Right lobe of liver (tissue), 6 donors: ENCODE measurements at regions not wholly inside any gene's neighbourhood (a gene's known extent, or its start where the extent isn't known, plus 50 kb on each side); places are given as distances from the start of the nearest gene placed in this dataset.

Source experiments
- ATAC-seq, 4 donors: fragments of 200-7000 bp; cut with Tn5 transposase; one replicate each; pipeline ENCODE4 v1.9.1; 2020; ENCODE audit warnings: mild to moderate bottlenecking in 4 of 4, moderate library complexity in 4 of 4
- DNase-seq, 3 donors: peaks; one replicate each; pipeline ENCODE4 v3.0.0-alpha.2; 2020
- H3K27ac ChIP-seq, 3 donors: fragments of 200-600 bp; one replicate each; pipeline ENCODE4 v1.8.0; 2022
- H3K27me3 ChIP-seq, 2 donors: fragments of 200-600 bp; one replicate each; pipeline ENCODE4 v1.8.0; 2022
- H3K36me3 ChIP-seq, 4 donors: fragments of 200-600 bp; sonication (generic) in 1 of 4; one replicate each; pipeline versions ENCODE4 v1.5.1 to v1.8.0; 2017 to 2022; ENCODE audit warnings: control low read depth in 1 of 4
- H3K4me1 ChIP-seq, 4 donors: fragments of 200-600 bp; sonication (generic) in 1 of 4; one replicate each; pipeline versions ENCODE4 v1.5.1 to v1.8.0; 2017 to 2022; ENCODE audit warnings: control low read depth in 1 of 4
- H3K4me3 ChIP-seq, 3 donors: fragments of 200-600 bp; one replicate each; pipeline ENCODE4 v1.8.0; 2022
- H3K9me3 ChIP-seq, 4 donors: fragments of 200-600 bp; sonication (generic) in 1 of 4; one replicate each; pipeline versions ENCODE4 v1.5.1 to v1.8.0; 2017 to 2022; ENCODE audit warnings: control low read depth in 1 of 4
- CTCF ChIP-seq, 4 donors: fragments of 200-600 bp in 3 of 4; fragments of 450-650 bp in 1 of 4; IDR thresholded peaks; one replicate each; pipeline versions ENCODE4 v1.5.1 to v1.8.0; 2016 to 2022; ENCODE audit warnings: antibody characterized with exemption in 4 of 4, mild to moderate bottlenecking in 2 of 4
- POLR2A ChIP-seq: fragments of 450-650 bp; IDR thresholded peaks from one replicate; pipeline ENCODE4 v1.6.1; 2017; ENCODE audit warnings: antibody characterized with exemption, mild to moderate bottlenecking
- WGBS: methylation state at CpG from one replicate; pipeline ENCODE4 v1.1.6; 2018; ENCODE audit warnings: low coverage, low lambda C conversion rate; ENCODE audit not compliant: insufficient coverage; ENCODE audit errors: missing lambda C conversion rate; 5-methylcytosine and 5-hydroxymethylcytosine counted together
- intact Hi-C, 2 donors: fragments of 100-400 bp; cut with DNase I; formaldehyde crosslinking; loops; one replicate each; pipeline versions ENCODE4 v1.11.2 to v1.14.1; 2022
- donor health status: DM: no; HTN: yes; CAD: no.
- donor health status: DM: no; HTN: no; CAD: no.
- donor health status: DM: no; HTN: no; CAD: no.
- donor health status: DM: no; HTN: yes; CAD: no.
- donor health status: DM: no; HTN: yes; CAD: no.

DNA sequence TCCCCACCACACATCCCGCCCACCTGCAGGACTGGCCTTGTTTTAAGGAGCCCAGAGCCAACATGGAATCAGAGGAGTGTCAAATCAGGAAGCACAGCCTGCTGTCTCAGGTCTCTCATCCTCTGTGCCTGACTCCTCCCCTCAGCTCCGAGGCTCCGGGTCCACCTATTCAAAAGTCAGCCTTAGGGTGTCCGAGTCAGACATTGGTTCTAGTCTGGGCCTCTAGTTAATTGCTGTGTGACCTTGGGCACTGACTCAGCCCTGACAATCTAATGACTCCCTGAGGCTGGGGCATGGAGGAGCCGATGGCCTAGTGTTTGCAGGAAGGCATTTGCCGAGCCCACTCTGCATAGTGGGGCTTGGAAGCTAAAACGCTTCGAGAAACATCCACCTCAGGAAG is 223.1 kb upstream of the PPP2R2D start:
- Histone ChIP-seq H3K27ac (no peak overlapping the region), H3K36me3 (no peaks in the 10 kb centered on the region), H3K27me3 (no peaks in the 10 kb centered on the region), H3K4me1 (no peaks in the 10 kb centered on the region), H3K9me3 (no peaks in the 10 kb centered on the region), H3K4me3 (no peak overlapping the region)
- 43% methylated on average over 3 of the region's 8 CpGs for WGBS
- ATAC-seq (no peak), DNase-seq (peak in 1 of 3 donors; percentile 22)
- intact Hi-C loops: no loop called here
- TF ChIP-seq CTCF (IDR thresholded peaks at IDR 0.05): no peak
- TF ChIP-seq POLR2A: no peak

DNA sequence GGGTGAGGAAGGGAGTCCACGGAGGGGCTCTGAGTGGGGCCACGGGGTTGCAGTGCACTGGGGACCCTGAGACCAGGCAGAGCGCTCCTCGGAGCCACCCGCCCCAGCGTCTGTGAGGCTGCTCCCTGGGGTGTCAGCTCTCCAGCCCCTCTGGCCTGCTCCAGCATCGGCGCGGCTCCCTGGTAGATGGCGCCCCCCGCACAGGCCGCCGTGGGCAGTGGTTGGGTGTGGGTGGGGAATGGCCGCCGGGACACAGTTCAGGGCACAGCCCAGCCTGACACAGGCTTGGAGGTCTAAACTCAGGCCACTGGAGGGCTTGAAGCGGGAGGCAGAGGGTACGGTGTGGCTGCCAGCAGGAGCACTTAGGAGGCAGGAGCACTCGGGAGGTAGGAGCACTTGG is 222.6 kb upstream of the PPP2R2D start:
- WGBS: no CpG with 5 or more reads among the region's 18 CpGs
- intact Hi-C loops: no loop called here
- ATAC-seq (peak in 1 of 4 donors; percentile 16), DNase-seq (peak in 1 of 3 donors; percentile 46)
- H3K27ac ChIP-seq: no peak overlapping the region
- no peak for TF ChIP-seq POLR2A
- TF ChIP-seq CTCF (IDR thresholded peaks at IDR 0.05): no peak
- no peaks in the 10 kb centered on the region for H3K27me3 ChIP-seq
- no peaks in the 10 kb centered on the region for H3K36me3 ChIP-seq
- no peak overlapping the region for H3K4me3 ChIP-seq
- H3K9me3 ChIP-seq: no peaks in the 10 kb centered on the region
- H3K4me1 ChIP-seq: no peaks in the 10 kb centered on the region

GRCh38 chr10:131678613-131679012 is 222.2 kb upstream of the PPP2R2D start:
- no peaks in the 10 kb centered on the region for H3K27me3 ChIP-seq
- H3K4me1 ChIP-seq: no peaks in the 10 kb centered on the region
- no peaks in the 10 kb centered on the region for H3K9me3 ChIP-seq
- no peak for TF ChIP-seq POLR2A
- no peak for TF ChIP-seq CTCF (IDR thresholded peaks at IDR 0.05)
- ATAC-seq (no peak), DNase-seq (peak in 1 of 3 donors; percentile 8)
- no peak overlapping the region for H3K27ac ChIP-seq
- WGBS: 50% methylated on average over 1 of the region's 7 CpGs
- intact Hi-C loops: no loop called here
- no peaks in the 10 kb centered on the region for H3K36me3 ChIP-seq
- H3K4me3 ChIP-seq: no peak overlapping the region

- H3K27me3 ChIP-seq: no peaks in the 10 kb centered on the region
- DNase-seq (peak in 1 of 3 donors; percentile 37), ATAC-seq (no peak)
- intact Hi-C loops: no loop called here
- H3K4me1 ChIP-seq: no peaks in the 10 kb centered on the region
- no peak overlapping the region for H3K4me3 ChIP-seq
- H3K9me3 ChIP-seq: no peaks in the 10 kb centered on the region
- H3K27ac ChIP-seq: no peak overlapping the region
- 74% methylated on average over 3 of the region's 6 CpGs for WGBS
- no peak for TF ChIP-seq CTCF (IDR thresholded peaks at IDR 0.05)
- TF ChIP-seq POLR2A: no peak
- no peaks in the 10 kb centered on the region for H3K36me3 ChIP-seq
Measured at GRCh38 chr10:131679926-131680325, 220.9 kb upstream of the PPP2R2D start.

DNA sequence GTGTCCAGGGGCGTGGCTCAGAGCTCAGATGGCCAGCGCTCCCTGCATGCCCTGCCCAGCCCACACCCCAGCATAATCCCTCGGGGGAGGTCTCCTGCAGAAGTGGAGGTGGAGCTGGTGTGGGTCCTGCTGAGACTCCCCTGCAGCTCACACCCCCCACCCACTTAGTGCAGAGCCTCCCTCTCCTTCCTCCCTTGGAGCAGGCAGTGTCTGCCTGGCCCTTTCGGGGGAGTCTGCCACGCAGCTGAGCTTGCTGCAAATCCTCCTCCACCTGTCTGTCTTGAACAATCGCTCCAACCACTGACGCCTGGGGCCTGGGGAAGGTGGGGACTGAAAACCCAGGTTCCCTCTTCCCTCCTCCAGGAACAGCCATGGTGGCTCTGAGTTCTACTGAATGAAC is 219.7 kb upstream of the PPP2R2D start:
- DNase-seq (peak in 1 of 3 donors; percentile 35), ATAC-seq (no peak)
- H3K36me3 ChIP-seq: no peaks in the 10 kb centered on the region
- WGBS: no CpG with 5 or more reads among the region's 7 CpGs
- H3K9me3 ChIP-seq: no peaks in the 10 kb centered on the region
- TF ChIP-seq CTCF (IDR thresholded peaks at IDR 0.05): no peak
- no peak for TF ChIP-seq POLR2A
- H3K4me3 ChIP-seq: no peak overlapping the region
- no peak overlapping the region for H3K27ac ChIP-seq
- no peaks in the 10 kb centered on the region for H3K27me3 ChIP-seq
- H3K4me1 ChIP-seq: no peaks in the 10 kb centered on the region
- intact Hi-C loops: no loop called here
